ENCODE measurements at regions not wholly inside any gene's neighbourhood (a gene's known extent, or its start where the extent isn't known, plus 50 kb on each side); places are given as distances from the start of the nearest gene placed in this dataset.

DNA sequence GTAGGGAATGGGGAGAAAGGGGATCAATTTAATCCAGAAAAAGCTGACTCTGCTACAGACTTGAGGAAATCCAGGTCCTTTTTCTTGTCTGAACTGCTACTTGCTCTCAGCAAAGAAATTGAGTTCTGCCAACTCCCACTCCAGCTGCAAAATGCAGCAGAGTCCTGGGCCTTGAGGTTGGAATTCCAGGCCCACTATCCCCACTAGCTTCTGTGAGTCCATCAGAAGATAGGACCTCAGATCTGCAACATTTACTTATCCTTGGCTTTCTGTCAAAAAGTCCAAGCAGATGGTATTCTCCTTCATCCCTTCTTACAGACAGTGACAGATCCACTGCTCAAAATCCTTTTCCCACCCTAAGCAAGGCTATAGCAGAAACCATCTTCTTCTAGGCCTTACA lies 219.2 kb downstream of the ARHGAP12 start:
- TF ChIP-seq, protein P1, sequence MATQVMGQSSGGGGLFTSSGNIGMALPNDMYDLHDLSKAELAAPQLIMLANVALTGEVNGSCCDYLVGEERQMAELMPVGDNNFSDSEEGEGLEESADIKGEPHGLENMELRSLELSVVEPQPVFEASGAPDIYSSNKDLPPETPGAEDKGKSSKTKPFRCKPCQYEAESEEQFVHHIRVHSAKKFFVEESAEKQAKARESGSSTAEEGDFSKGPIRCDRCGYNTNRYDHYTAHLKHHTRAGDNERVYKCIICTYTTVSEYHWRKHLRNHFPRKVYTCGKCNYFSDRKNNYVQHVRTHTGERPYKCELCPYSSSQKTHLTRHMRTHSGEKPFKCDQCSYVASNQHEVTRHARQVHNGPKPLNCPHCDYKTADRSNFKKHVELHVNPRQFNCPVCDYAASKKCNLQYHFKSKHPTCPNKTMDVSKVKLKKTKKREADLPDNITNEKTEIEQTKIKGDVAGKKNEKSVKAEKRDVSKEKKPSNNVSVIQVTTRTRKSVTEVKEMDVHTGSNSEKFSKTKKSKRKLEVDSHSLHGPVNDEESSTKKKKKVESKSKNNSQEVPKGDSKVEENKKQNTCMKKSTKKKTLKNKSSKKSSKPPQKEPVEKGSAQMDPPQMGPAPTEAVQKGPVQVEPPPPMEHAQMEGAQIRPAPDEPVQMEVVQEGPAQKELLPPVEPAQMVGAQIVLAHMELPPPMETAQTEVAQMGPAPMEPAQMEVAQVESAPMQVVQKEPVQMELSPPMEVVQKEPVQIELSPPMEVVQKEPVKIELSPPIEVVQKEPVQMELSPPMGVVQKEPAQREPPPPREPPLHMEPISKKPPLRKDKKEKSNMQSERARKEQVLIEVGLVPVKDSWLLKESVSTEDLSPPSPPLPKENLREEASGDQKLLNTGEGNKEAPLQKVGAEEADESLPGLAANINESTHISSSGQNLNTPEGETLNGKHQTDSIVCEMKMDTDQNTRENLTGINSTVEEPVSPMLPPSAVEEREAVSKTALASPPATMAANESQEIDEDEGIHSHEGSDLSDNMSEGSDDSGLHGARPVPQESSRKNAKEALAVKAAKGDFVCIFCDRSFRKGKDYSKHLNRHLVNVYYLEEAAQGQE (IDR thresholded peaks at IDR 0.05; ENCODE audit: insufficient replicate concordance, low read depth), result no peak
- TF ChIP-seq, protein P2, sequence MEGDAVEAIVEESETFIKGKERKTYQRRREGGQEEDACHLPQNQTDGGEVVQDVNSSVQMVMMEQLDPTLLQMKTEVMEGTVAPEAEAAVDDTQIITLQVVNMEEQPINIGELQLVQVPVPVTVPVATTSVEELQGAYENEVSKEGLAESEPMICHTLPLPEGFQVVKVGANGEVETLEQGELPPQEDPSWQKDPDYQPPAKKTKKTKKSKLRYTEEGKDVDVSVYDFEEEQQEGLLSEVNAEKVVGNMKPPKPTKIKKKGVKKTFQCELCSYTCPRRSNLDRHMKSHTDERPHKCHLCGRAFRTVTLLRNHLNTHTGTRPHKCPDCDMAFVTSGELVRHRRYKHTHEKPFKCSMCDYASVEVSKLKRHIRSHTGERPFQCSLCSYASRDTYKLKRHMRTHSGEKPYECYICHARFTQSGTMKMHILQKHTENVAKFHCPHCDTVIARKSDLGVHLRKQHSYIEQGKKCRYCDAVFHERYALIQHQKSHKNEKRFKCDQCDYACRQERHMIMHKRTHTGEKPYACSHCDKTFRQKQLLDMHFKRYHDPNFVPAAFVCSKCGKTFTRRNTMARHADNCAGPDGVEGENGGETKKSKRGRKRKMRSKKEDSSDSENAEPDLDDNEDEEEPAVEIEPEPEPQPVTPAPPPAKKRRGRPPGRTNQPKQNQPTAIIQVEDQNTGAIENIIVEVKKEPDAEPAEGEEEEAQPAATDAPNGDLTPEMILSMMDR (IDR thresholded peaks at IDR 0.05; ENCODE audit: insufficient read depth, low read length), result no peak
- TF ChIP-seq GABPA (IDR thresholded peaks at IDR 0.05; ENCODE audit: low read depth), result no peak

All from HL-60 (cell line).